ENCODE measurements at regions not wholly inside any gene's neighbourhood (a gene's known extent, or its start where the extent isn't known, plus 50 kb on each side); places are given as distances from the start of the nearest gene placed in this dataset.

DNA sequence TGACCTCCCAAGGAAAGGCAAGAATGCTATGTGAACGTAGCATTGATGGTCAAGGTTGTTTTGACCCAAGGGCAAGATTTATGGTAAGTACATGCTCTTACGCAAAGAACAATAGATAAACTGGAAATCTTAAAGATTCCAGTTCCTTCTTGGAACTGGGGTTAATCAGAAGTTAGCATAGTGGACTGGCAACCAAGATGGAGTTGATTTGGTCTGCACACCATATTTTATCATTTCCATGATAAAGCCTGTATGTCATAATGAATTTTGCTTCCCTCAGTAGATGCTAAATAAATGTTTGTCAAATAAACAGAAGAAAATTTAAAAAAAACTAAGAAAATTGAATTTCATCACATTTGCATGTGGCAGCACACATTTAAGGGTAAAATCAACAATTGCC is 242.4 kb upstream of the MEF2C start:
- Histone ChIP-seq H3K27ac (ENCODE audit: low read depth, low read length) (no peak overlapping the region), H4K8ac (ENCODE audit: extremely low read depth, insufficient read depth, low read length) (no peak overlapping the region), H3K4me1 (replicated peaks in 1 of 4; ENCODE audit: control insufficient read depth in 3 of 4, insufficient read depth in 4 of 4, low read length in 3 of 4) (peaks cover 0 to under 1% (median 0%) of the 10 kb centered on the region in 4 experiments; a peak in 2 of 7 replicates), H3K79me2 (ENCODE audit: control insufficient read depth in 1 of 2, insufficient read depth in 2 of 2, low read length in 2 of 2) (no peaks in the 10 kb centered on the region), H3K4ac (replicated peaks; ENCODE audit: insufficient read length, low read depth, low read length) (no peak overlapping the region), H4K20me1 (replicated peaks in 1 of 2; ENCODE audit: control insufficient read depth in 1 of 2, insufficient read depth in 2 of 2, low read length in 2 of 2) (no peaks in the 10 kb centered on the region), H3K4me2 (ENCODE audit: insufficient read depth in 1 of 2, low read depth in 2 of 2, low read length in 2 of 2) (no peak overlapping the region), H3K27me3 (replicated peaks in 1 of 4; ENCODE audit: control insufficient read depth in 3 of 4, extremely low read depth in 1 of 4, insufficient read depth in 3 of 4, low read length in 3 of 4) (no peaks in the 10 kb centered on the region), H2AFZ (ENCODE audit: low read length) (no peak overlapping the region), H3K36me3 (ENCODE audit: control insufficient read depth in 2 of 4, insufficient read depth in 4 of 4, low read length in 3 of 4) (no peaks in the 10 kb centered on the region), H3K56ac (replicated peaks; ENCODE audit: insufficient read length, low read depth, low read length) (no peak overlapping the region), H2AK5ac (ENCODE audit: low read depth, low read length) (no peak overlapping the region), H4K91ac (replicated peaks; ENCODE audit: insufficient read length, low read length) (no peak overlapping the region), H3K14ac (ENCODE audit: insufficient read length) (no peak overlapping the region), H2BK20ac (ENCODE audit: low read length) (no peak overlapping the region), H2BK15ac (ENCODE audit: low read length) (no peak overlapping the region), H4K5ac (ENCODE audit: insufficient read length, low read depth, low read length) (no peak overlapping the region), H3K23me2 (ENCODE audit: low read depth, low read length) (no peaks in the 10 kb centered on the region), H3K79me1 (ENCODE audit: low read depth, low read length) (no peaks in the 10 kb centered on the region), H2BK120ac (replicated peaks; ENCODE audit: low read depth, low read length) (no peak overlapping the region), H2BK5ac (ENCODE audit: low read depth, low read length) (no peak overlapping the region), H3K9me3 (ENCODE audit: insufficient read depth in 2 of 2, low read depth in 1 of 2, low read length in 1 of 2) (no peaks in the 10 kb centered on the region), H3K9ac (replicated peaks in 1 of 4; ENCODE audit: extremely low read depth in 1 of 4, low read depth in 3 of 4, low read length in 3 of 4) (no peak overlapping the region), H3K4me3 (ENCODE audit: extremely low read depth in 1 of 4, insufficient read depth in 2 of 4, low read depth in 3 of 4, low read length in 4 of 4) (no peak overlapping the region), H3K18ac (ENCODE audit: extremely low read depth, low read length) (no peak overlapping the region), H3K23ac (ENCODE audit: insufficient read length) (no peak overlapping the region), H2BK12ac (ENCODE audit: low read depth, low read length) (no peak overlapping the region)
- WGBS, 2 experiments (ENCODE audit: extremely low coverage in 1 of 2, insufficient coverage in 1 of 2, insufficient read length in 1 of 2, insufficient replicate concordance in 2 of 2, low coverage in 1 of 2, low lambda C conversion rate in 2 of 2, missing lambda C conversion rate in 1 of 2) = 85% methylated on average over 2 of the region's 2 CpGs; no CpG with 5 or more reads in 1 of the 2 experiments
- POLR2A ChIA-PET (ENCODE audit: partially characterized antibody) = no interaction called here
- FAIRE-seq (no peak), DNase-seq (ENCODE audit: low read depth in 1 of 2, low spot score in 2 of 2) (no peak)
- TF ChIP-seq NANOG (IDR thresholded peaks at IDR 0.05; ENCODE audit: insufficient read depth, low read depth, low read length, poor library complexity, severe bottlenecking) (no peak), EP300 (IDR thresholded peaks at IDR 0.05; ENCODE audit: borderline replicate concordance in 1 of 2, low read depth in 2 of 2, low read length in 2 of 2) (no peak), TAF7 (optimal IDR thresholded peaks at IDR 0.05; ENCODE audit: borderline replicate concordance, low read depth, low read length) (no peak), BCL11A (IDR thresholded peaks at IDR 0.05; ENCODE audit: low read depth in 2 of 2, low read length in 2 of 2) (no peak), POLR2A (IDR thresholded peaks at IDR 0.05; ENCODE audit: control extremely low read depth in 1 of 2, low read depth in 2 of 2, low read length in 2 of 2) (no peak), KDM1A (IDR thresholded peaks at IDR 0.05; ENCODE audit: borderline replicate concordance, low read length) (no peak), CBX8 (IDR thresholded peaks at IDR 0.05; ENCODE audit: borderline replicate concordance, low read depth, low read length) (no peak)
- CTCF ChIA-PET (ENCODE audit: partially characterized antibody) = no interaction called here
